ENCODE measurements at regions not wholly inside any gene's neighbourhood (a gene's known extent, or its start where the extent isn't known, plus 50 kb on each side); places are given as distances from the start of the nearest gene placed in this dataset.

DNA sequence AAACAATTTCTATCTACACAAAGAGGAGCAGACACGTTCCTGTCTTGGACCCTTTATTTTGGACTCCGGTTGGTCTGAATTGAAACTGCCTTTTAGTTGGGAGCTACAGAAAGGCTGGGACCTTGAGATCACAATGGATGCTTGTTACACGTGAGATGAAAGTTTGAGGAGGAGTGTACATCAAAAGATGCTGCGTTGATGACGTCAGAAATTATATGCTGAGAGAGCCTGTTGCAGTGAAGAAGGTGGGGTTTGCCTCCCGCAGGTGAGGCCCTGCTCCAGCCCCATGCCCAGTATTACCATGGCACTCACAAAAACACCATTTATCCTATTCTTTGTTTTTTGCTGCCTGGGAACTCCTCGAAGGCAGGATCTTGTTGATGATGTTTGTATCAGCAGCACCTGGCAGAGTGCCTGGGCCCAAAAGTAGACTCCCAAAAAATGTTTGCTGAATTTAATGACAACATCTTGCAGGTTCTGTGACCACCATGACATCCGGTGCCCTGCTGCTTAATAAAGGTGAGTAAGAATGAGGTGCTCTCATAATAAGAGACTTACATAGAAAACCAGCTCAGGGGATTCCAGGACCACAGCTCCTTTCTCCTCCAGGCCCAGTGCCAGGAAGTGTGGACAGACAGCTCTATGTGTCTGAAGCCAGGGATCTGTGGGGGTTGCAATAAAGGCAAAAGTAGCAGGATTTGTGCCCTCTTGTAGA, 136.1 kb upstream of the UBE2E1 start:
- Histone ChIP-seq H3K36me3 (ENCODE audit: control insufficient read depth in 2 of 2, insufficient read depth in 2 of 2, low read length in 1 of 2) (no peaks in the 10 kb centered on the region), H3K4me3 (no peak overlapping the region), H3K27ac (ENCODE audit: control insufficient read depth, insufficient read depth) (no peak overlapping the region), H3K9ac (ENCODE audit: control insufficient read depth, insufficient read depth, low read length) (no peak overlapping the region), H2AFZ (ENCODE audit: control insufficient read depth, low read depth, low read length) (no peak overlapping the region), H3K79me2 (ENCODE audit: control insufficient read depth, insufficient read depth, low read length) (no peaks in the 10 kb centered on the region), H3K4me1 (ENCODE audit: control insufficient read depth, insufficient read depth, low read length) (peaks cover 10% of the 10 kb centered on the region), H3K9me3 (replicated peaks; ENCODE audit: control insufficient read depth, insufficient read depth, low read length) (no peaks in the 10 kb centered on the region), H4K20me1 (ENCODE audit: control insufficient read depth, insufficient read depth) (no peaks in the 10 kb centered on the region), H3K27me3 (replicated peaks in 1 of 2; ENCODE audit: control insufficient read depth in 2 of 2, insufficient read depth in 2 of 2, low read length in 1 of 2) (no peaks in the 10 kb centered on the region), H3K4me2 (ENCODE audit: control insufficient read depth, insufficient read depth) (no peak overlapping the region)
- ChIA-PET POLR2A (interaction anchor here (1.1 to 1.7 kb wide), 4 partner anchors 10 to 77 kb away, joined by 3 to 5 read pairs (median 4); no protein-coding TSS in a partner anchor), SMC1A (ENCODE audit: uncharacterized antibody, unreplicated experiment) (interaction anchor here (0.6 to 2.0 kb wide), 8 partner anchors 8 to 288 kb away, joined by 3 to 9 read pairs (median 5); no protein-coding TSS in a partner anchor), RAD21 (ENCODE audit: unreplicated experiment) (interaction anchor here (1.2 to 1.8 kb wide), 3 partner anchors 10 to 77 kb away, joined by 3 to 7 read pairs (median 4); no protein-coding TSS in a partner anchor), CTCF (interaction anchor here (1.0 to 1.8 kb wide), 3 partner anchors 10 to 1549 kb away, joined by 3 to 9 read pairs (median 3); no protein-coding TSS in a partner anchor)
- DNase-seq (ENCODE audit: low read depth, low spot score) = no peak
- FAIRE-seq = no peak
- 82% methylated on average over 8 of the region's 8 CpGs for WGBS (ENCODE audit: insufficient coverage, insufficient replicate concordance, low lambda C conversion rate, missing lambda C conversion rate)
- in situ Hi-C loops (cut with MboI) = no loop called here
- intact Hi-C loops (cut with micrococcal nuclease; ENCODE audit: unreplicated experiment) = no loop called here
- no TSS peak for BruUV-seq (replicated peaks)
- ATAC-seq = no peak
- TF ChIP-seq EED (IDR thresholded peaks at IDR 0.05; ENCODE audit: low read depth) = 0 out of 2 replicates have a peak, but pooled peaks have one; percentile 19
- TF ChIP-seq CHD2 (IDR thresholded peaks at IDR 0.05; ENCODE audit: borderline replicate concordance, low read depth, low read length) = no peak
- TF ChIP-seq RUNX3 (IDR thresholded peaks at IDR 0.05; ENCODE audit: low read length) = peak; percentile 8; the same call in 1 of the 2 replicates

GRCh38 chr3:23671851-23672589, 133.7 kb upstream of the UBE2E1 start:
- H3K36me3 ChIP-seq (ENCODE audit: control insufficient read depth in 2 of 2, insufficient read depth in 2 of 2, low read length in 1 of 2) = no peaks in the 10 kb centered on the region
- H2AFZ ChIP-seq (ENCODE audit: control insufficient read depth, low read depth, low read length) = peak overlapping the region; percentile 33
- in situ Hi-C loops (cut with MboI) = no loop called here
- no TSS peak for BruUV-seq (replicated peaks)
- FAIRE-seq = no peak
- ChIA-PET CTCF (no interaction called here), POLR2A (no interaction called here), SMC1A (ENCODE audit: uncharacterized antibody, unreplicated experiment) (no interaction called here), RAD21 (ENCODE audit: unreplicated experiment) (no interaction called here)
- H3K9me3 ChIP-seq (replicated peaks; ENCODE audit: control insufficient read depth, insufficient read depth, low read length) = no peaks in the 10 kb centered on the region
- no peak for DNase-seq (ENCODE audit: low read depth, low spot score)
- intact Hi-C loops (cut with micrococcal nuclease; ENCODE audit: unreplicated experiment) = no loop called here
- no peaks in the 10 kb centered on the region for H3K79me2 ChIP-seq (ENCODE audit: control insufficient read depth, insufficient read depth, low read length)
- no peak overlapping the region for H3K4me3 ChIP-seq
- peaks cover 16% of the 10 kb centered on the region for H3K4me1 ChIP-seq (ENCODE audit: control insufficient read depth, insufficient read depth, low read length)
- H3K4me2 ChIP-seq (ENCODE audit: control insufficient read depth, insufficient read depth) = no peak overlapping the region; the same call in 1 of the 2 replicates
- H4K20me1 ChIP-seq (ENCODE audit: control insufficient read depth, insufficient read depth) = no peaks in the 10 kb centered on the region
- 35% methylated on average over 38 of the region's 38 CpGs for WGBS (ENCODE audit: insufficient coverage, insufficient replicate concordance, low lambda C conversion rate, missing lambda C conversion rate)
- no peak overlapping the region for H3K27ac ChIP-seq (ENCODE audit: control insufficient read depth, insufficient read depth)
- H3K9ac ChIP-seq (ENCODE audit: control insufficient read depth, insufficient read depth, low read length) = no peak overlapping the region
- ATAC-seq = no peak
- no peaks in the 10 kb centered on the region for H3K27me3 ChIP-seq (replicated peaks in 1 of 2; ENCODE audit: control insufficient read depth in 2 of 2, insufficient read depth in 2 of 2, low read length in 1 of 2)
- TF ChIP-seq, protein P1, sequence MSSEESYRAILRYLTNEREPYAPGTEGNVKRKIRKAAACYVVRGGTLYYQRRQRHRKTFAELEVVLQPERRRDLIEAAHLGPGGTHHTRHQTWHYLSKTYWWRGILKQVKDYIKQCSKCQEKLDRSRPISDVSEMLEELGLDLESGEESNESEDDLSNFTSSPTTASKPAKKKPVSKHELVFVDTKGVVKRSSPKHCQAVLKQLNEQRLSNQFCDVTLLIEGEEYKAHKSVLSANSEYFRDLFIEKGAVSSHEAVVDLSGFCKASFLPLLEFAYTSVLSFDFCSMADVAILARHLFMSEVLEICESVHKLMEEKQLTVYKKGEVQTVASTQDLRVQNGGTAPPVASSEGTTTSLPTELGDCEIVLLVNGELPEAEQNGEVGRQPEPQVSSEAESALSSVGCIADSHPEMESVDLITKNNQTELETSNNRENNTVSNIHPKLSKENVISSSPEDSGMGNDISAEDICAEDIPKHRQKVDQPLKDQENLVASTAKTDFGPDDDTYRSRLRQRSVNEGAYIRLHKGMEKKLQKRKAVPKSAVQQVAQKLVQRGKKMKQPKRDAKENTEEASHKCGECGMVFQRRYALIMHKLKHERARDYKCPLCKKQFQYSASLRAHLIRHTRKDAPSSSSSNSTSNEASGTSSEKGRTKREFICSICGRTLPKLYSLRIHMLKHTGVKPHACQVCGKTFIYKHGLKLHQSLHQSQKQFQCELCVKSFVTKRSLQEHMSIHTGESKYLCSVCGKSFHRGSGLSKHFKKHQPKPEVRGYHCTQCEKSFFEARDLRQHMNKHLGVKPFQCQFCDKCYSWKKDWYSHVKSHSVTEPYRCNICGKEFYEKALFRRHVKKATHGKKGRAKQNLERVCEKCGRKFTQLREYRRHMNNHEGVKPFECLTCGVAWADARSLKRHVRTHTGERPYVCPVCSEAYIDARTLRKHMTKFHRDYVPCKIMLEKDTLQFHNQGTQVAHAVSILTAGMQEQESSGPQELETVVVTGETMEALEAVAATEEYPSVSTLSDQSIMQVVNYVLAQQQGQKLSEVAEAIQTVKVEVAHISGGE (CRISPR knock-in tag; IDR thresholded peaks at IDR 0.05) = no peak
- TF ChIP-seq RFX5 (IDR thresholded peaks at IDR 0.05; ENCODE audit: low read depth, low read length) (no peak), CBX3 (IDR thresholded peaks at IDR 0.05; ENCODE audit: borderline replicate concordance, low read depth) (no peak), ZBED1 (IDR thresholded peaks at IDR 0.05; ENCODE audit: borderline replicate concordance) (no peak), SREBF2 (IDR thresholded peaks at IDR 0.05; ENCODE audit: low read length) (no peak), CREM (IDR thresholded peaks at IDR 0.05; ENCODE audit: low read depth) (no peak), STAT3 (IDR thresholded peaks at IDR 0.05; ENCODE audit: low read depth, low read length) (no peak), RBBP5 (conservative IDR thresholded peaks at IDR 0.05) (no peak), ZNF217 (IDR thresholded peaks at IDR 0.05) (no peak)
